B cell (primary cell): ENCODE measurements at regions not wholly inside any gene's neighbourhood (a gene's known extent, or its start where the extent isn't known, plus 50 kb on each side); places are given as distances from the start of the nearest gene placed in this dataset.

Experiments
- EZH2 ChIP-seq: IDR thresholded peaks from 2 replicates; pipeline ENCODE4 v1.6.1; 2012; ENCODE audit warnings: borderline replicate concordance, low read depth, mild to moderate bottlenecking, moderate library complexity, low read length; ENCODE audit not compliant: insufficient read depth, poor library complexity, severe bottlenecking
- TF ChIP-seq, protein P1 (sequence below): fragments of 200-600 bp; IDR thresholded peaks from one replicate; pipeline ENCODE4 v1.8.0; 2022; ENCODE audit warnings: antibody characterized with exemption, mild to moderate bottlenecking

DNA sequence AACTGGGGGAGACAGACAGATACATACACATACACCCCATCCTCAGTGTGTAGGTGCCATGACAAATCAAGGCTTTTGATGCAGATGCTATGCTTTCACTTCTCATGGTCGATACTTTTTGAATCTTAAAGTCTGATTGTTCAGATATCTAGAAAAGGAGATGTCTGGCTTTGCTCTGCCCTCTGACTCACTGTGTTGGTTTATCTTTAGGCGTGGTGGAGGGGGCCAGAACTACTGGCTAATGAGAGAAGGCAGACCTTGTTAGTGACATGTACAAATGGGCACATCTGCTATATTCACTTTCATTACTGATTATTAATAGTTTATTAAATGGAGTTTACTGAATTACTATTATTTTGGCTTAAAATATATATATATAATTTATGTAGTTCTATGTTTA, 444.3 kb upstream of the RGS6 start:
- TF ChIP-seq, protein P1, sequence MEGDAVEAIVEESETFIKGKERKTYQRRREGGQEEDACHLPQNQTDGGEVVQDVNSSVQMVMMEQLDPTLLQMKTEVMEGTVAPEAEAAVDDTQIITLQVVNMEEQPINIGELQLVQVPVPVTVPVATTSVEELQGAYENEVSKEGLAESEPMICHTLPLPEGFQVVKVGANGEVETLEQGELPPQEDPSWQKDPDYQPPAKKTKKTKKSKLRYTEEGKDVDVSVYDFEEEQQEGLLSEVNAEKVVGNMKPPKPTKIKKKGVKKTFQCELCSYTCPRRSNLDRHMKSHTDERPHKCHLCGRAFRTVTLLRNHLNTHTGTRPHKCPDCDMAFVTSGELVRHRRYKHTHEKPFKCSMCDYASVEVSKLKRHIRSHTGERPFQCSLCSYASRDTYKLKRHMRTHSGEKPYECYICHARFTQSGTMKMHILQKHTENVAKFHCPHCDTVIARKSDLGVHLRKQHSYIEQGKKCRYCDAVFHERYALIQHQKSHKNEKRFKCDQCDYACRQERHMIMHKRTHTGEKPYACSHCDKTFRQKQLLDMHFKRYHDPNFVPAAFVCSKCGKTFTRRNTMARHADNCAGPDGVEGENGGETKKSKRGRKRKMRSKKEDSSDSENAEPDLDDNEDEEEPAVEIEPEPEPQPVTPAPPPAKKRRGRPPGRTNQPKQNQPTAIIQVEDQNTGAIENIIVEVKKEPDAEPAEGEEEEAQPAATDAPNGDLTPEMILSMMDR: no peak
- TF ChIP-seq EZH2: no peak
